ENCODE measurements at regions not wholly inside any gene's neighbourhood (a gene's known extent, or its start where the extent isn't known, plus 50 kb on each side); places are given as distances from the start of the nearest gene placed in this dataset.

DNA sequence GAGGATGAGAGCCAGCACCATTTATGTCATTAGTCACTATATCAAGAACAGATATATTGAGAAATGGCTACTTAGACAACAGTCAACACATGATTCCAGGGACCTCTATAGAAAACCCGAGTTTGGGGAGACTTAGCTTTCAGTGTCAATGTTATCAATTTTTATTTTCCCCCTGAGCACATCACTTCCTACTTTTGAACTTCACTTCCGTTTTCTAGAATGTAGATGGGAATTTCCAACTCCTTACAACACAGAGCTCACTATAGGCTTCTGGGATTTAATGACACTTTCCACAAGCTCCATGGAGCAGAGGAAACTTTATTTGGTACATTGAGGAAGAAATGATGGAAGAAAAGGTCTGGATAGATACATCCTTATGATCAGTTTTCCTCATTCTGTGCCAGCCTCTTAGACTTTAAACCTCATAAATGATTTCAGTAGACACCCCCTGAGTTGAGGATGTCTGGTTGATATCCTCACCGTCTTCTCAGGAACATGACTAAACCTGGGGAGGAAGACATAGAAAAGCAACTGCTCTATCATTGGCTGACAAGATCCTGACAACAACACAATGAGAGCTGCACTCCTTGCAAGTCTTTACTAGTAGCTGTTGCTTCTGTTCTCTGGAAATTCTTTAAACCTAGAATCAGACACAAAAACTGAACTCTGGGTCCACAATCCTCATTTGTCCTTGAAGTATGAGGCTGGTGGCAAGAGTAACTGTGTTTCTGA lies 449.4 kb upstream of the OR4E1 start:
- DNase-seq, result no peak
- Histone ChIP-seq H3K27ac (no peak overlapping the region), H3K9me3 (no peaks in the 10 kb centered on the region), H3K27me3 (no peaks in the 10 kb centered on the region), H3K4me3 (no peak overlapping the region), H3K4me1 (no peaks in the 10 kb centered on the region), H3K36me3 (no peaks in the 10 kb centered on the region)
- TF ChIP-seq EP300 (IDR thresholded peaks at IDR 0.05), result no peak
- TF ChIP-seq, protein P1, sequence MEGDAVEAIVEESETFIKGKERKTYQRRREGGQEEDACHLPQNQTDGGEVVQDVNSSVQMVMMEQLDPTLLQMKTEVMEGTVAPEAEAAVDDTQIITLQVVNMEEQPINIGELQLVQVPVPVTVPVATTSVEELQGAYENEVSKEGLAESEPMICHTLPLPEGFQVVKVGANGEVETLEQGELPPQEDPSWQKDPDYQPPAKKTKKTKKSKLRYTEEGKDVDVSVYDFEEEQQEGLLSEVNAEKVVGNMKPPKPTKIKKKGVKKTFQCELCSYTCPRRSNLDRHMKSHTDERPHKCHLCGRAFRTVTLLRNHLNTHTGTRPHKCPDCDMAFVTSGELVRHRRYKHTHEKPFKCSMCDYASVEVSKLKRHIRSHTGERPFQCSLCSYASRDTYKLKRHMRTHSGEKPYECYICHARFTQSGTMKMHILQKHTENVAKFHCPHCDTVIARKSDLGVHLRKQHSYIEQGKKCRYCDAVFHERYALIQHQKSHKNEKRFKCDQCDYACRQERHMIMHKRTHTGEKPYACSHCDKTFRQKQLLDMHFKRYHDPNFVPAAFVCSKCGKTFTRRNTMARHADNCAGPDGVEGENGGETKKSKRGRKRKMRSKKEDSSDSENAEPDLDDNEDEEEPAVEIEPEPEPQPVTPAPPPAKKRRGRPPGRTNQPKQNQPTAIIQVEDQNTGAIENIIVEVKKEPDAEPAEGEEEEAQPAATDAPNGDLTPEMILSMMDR (IDR thresholded peaks at IDR 0.05), result no peak
- TF ChIP-seq POLR2A (IDR thresholded peaks at IDR 0.05), result no peak
- TF ChIP-seq POLR2AphosphoS5 (IDR thresholded peaks at IDR 0.05), result no peak
- 54 to 68% (median 65%) methylated on average over 3 of the region's 3 CpGs for WGBS, 5 donors
- intact Hi-C loops (cut with DNase I; ENCODE audit: low total_unique reads), result no loop called here

DNA sequence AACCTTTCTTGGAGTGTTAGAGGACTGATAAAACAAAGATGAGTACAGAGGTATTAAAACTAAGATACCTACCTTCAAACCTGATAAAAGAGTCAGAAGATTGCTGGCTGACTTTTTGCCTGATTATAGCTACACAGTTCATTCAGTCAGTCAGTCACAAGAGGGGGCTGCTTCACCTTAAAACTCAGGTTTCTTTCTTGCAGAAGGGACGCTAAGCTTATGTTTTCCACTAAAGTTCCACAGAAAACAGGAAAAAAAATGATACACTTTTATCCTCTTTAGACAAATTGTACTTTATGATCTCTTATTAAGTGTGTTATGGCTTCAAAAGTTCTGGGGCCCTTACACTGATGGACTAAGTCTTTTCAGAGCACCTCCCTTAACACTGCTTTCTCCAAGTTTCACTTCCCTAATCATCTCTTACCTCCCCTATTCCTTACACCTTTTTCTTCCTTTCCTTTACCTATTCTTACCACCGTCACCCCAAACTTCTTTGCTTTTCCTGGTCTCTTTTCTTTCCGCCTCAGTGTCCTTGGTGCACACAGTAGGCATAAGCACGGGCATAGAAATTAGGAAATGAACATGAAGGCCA lies 448.7 kb upstream of the OR4E1 start:
- H3K27me3 ChIP-seq, result no peaks in the 10 kb centered on the region
- peak in 1 of 2 donors; percentile 21 for DNase-seq
- H3K27ac ChIP-seq, result no peak overlapping the region
- no peaks in the 10 kb centered on the region for H3K4me1 ChIP-seq
- no peak overlapping the region for H3K4me3 ChIP-seq
- WGBS, 5 donors, result 49 to 66% (median 54%) methylated on average over 4 of the region's 4 CpGs
- intact Hi-C loops (cut with DNase I; ENCODE audit: low total_unique reads), result no loop called here
- no peaks in the 10 kb centered on the region for H3K9me3 ChIP-seq
- no peaks in the 10 kb centered on the region for H3K36me3 ChIP-seq
- no peak for TF ChIP-seq EP300 (IDR thresholded peaks at IDR 0.05)
- TF ChIP-seq, protein P1 (IDR thresholded peaks at IDR 0.05), result no peak
- TF ChIP-seq POLR2AphosphoS5 (IDR thresholded peaks at IDR 0.05), result no peak
- TF ChIP-seq POLR2A (IDR thresholded peaks at IDR 0.05), result no peak

DNA sequence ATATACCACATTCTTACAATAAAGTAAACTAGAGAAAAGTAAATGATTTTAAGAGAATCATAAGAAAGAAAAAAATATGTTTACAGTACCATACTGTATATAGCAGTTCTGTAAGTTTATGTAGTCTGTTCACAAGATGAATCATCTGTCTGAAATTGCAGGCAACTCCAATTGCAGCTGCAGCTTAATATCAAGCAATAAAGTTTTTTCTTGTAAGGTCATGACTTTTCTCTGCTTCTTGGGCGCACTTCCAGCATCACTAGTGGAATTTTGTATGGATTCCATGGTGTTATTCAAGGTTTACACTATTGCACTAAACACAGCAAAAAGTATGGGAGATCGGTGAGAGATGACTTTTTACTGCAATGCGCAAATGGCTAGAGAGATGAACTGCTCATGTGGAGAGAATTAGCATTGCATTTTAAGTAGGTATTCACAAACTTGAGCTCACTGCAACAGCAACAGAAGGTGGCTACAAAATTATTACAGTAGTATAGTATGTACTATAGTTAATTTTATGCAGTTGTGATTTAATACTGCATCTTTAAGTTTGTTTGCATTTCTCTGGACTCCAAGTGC lies 445.4 kb upstream of the OR4E1 start:
- WGBS, 5 donors, result 60 to 68% (median 62%) methylated on average over 3 of the region's 3 CpGs
- H3K27ac ChIP-seq, result no peak overlapping the region
- DNase-seq, result peak in 1 of 2 donors; percentile 55
- H3K4me3 ChIP-seq, result no peak overlapping the region
- no peak for TF ChIP-seq EP300 (IDR thresholded peaks at IDR 0.05)
- no peak for TF ChIP-seq POLR2AphosphoS5 (IDR thresholded peaks at IDR 0.05)
- TF ChIP-seq, protein P1 (IDR thresholded peaks at IDR 0.05), result no peak
- no peak for TF ChIP-seq POLR2A (IDR thresholded peaks at IDR 0.05)
- no peaks in the 10 kb centered on the region for H3K36me3 ChIP-seq
- H3K27me3 ChIP-seq, result no peaks in the 10 kb centered on the region
- no peaks in the 10 kb centered on the region for H3K4me1 ChIP-seq
- intact Hi-C loops (cut with DNase I; ENCODE audit: low total_unique reads), result no loop called here
- no peaks in the 10 kb centered on the region for H3K9me3 ChIP-seq

DNA sequence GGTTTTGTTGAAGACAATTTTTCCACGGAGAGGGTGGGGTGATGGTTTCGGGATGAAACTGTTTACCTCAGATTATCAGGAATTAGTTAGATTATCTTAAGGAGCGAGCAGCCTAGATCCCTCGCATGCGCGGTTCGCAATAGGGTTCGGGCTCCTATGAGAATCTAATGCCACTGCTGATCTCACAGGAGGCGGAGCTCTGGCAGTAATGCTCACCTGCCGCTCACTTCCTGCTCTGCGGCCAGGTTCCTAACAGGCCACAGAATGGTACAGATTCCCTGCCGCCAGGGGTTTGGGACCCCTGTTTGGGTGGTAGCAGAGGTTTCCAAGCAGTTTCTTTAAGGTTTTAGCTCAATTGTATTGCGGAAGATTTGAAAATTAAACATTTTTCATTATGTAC lies 439.8 kb upstream of the OR4E1 start:
- no peak overlapping the region for H3K4me3 ChIP-seq
- no peak for DNase-seq
- intact Hi-C loops (cut with DNase I; ENCODE audit: low total_unique reads), result no loop called here
- H3K36me3 ChIP-seq, result no peaks in the 10 kb centered on the region
- H3K27ac ChIP-seq, result no peak overlapping the region
- no peaks in the 10 kb centered on the region for H3K4me1 ChIP-seq
- H3K9me3 ChIP-seq, result no peaks in the 10 kb centered on the region
- H3K27me3 ChIP-seq, result no peaks in the 10 kb centered on the region
- WGBS, 5 donors, result 85 to 92% (median 88%) methylated on average over 13 of the region's 13 CpGs
- no peak for TF ChIP-seq EP300 (IDR thresholded peaks at IDR 0.05)

DNA sequence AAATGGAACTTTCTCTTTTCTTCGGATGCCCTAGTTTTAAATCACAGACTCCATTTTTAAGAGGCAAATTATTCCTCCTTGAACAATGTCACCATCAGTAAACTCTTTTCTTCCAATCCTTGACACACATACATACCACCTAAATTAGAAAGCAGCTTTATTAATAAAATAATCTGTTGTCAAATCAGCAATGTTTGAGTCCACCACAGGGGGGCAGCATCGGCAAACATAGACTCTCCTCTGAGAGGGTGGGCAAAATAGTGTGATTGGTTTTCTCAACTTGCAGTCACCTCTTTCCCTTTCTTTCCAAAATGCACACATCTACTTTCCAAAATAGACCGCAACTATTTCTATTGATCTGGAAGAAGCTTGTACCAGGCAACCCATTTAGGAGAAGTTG lies 438.4 kb upstream of the OR4E1 start:
- WGBS, 5 donors, result 67 to 72% (median 70%) methylated on average over 3 of the region's 3 CpGs
- Histone ChIP-seq H3K4me3 (no peak overlapping the region), H3K4me1 (no peaks in the 10 kb centered on the region), H3K27ac (no peak overlapping the region), H3K27me3 (no peaks in the 10 kb centered on the region), H3K9me3 (no peaks in the 10 kb centered on the region), H3K36me3 (no peaks in the 10 kb centered on the region)
- TF ChIP-seq, protein P1 (IDR thresholded peaks at IDR 0.05), result peak in 2 of 7 experiments; percentile 12 to 21
- no peak for TF ChIP-seq POLR2A (IDR thresholded peaks at IDR 0.05)
- DNase-seq, result no peak
- intact Hi-C loops (cut with DNase I; ENCODE audit: low total_unique reads), result no loop called here
